AG20443 (cell line): ENCODE measurements at regions not wholly inside any gene's neighbourhood (a gene's known extent, or its start where the extent isn't known, plus 50 kb on each side); places are given as distances from the start of the nearest gene placed in this dataset.
A peak's percentile ranks its signal among the peaks of the same experiment; 100 is the strongest.

Experiments
- DNase-seq: peaks from one replicate; pipeline ENCODE4 v3.0.0; 2012; ENCODE audit warnings: low spot score, mixed read lengths

DNA sequence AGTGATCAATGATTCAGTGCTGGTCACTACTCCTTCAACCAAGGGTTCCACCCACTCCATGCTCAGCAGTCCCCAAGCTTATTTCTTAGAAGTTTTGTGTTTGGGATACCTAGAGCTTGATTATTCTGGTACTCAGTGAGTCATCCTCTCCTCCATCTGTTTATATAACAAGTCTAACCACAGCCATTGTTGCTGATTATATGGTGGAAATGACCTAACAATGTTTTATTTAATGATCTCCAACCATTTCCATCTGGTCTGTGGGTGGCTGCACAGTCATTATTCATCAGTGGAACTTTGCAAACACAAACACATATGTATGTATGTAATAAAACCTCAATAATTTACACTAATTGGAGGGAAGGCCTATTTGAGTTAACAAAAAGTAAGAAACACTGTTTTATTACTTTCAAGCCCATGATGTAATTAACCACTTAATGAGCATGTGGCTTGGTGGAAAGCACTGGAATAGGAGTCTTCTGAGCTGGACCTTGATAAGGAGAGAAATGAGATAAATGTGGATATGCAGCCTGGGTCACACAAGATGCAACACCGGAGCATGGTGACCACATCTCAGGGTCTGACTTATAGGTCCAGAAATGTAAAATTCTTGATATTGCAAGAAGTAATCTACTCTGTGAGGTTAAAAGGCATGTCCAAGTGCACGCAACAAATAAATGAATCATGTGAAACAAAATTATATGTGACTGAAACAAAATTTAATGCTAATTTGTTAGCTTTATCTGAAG is 99.0 kb upstream of the WLS start:
- peak; percentile 72 for DNase-seq

- DNase-seq: no peak
Observed at GRCh38 chr1:68330391-68330790, 98.1 kb upstream of the WLS start.

DNA sequence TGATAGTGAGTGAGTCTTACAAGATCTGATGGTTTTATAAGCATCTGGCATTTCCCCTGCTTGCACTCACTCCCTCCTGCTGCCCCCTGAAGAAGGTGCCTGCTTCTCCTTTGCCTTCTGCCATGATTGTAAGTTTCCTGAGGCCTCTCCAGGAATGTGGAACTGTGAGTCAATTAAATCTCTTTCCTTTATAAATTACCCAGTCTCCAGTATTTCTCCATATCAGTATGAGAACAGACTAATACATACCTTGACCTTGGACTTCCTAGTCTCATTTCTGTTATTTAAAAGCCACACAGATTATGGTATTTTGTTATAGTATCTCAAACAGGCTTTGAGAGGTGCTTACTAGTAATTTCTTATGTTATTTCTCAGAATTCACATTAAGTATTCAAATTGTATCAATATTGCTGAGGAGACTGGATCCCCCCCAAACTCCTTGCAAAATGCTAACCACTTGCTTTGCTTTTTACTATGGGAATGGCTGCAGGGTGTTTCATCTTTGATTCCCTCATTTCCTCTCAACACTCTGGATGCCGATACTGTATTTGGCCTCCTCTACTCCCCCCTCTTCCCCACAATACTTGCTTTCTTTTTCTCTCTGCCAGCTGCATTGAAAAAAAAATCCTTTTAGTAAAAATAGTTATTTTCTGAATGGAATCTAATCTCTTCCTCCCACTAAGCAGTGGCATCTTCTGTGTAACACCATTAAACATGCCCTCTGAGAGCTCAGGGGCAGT is 96.9 kb upstream of the WLS start:
- DNase-seq: no peak

- DNase-seq: peak; percentile 43
Observed at GRCh38 chr1:68328490-68328889, 96.2 kb upstream of the WLS start.

DNA sequence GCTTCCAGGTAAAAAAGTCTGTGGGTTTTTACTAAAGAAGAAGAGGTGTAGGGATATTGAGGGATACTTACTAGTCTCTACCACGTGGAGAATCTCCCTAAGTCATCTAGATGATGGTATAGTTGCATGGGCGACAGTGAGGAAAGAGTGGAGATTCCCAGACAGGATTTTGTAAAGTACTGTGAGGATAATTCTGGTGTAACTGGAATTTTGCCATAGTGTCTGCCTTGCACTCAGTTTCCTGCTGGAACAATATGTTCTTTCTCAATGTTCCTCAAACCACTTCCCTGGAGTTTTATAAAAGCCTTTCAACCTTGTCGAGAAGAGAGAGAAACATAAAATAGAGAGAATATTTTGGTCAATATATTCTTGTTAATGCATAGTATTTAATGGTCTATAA is 95.1 kb upstream of the WLS start:
- no peak for DNase-seq

DNA sequence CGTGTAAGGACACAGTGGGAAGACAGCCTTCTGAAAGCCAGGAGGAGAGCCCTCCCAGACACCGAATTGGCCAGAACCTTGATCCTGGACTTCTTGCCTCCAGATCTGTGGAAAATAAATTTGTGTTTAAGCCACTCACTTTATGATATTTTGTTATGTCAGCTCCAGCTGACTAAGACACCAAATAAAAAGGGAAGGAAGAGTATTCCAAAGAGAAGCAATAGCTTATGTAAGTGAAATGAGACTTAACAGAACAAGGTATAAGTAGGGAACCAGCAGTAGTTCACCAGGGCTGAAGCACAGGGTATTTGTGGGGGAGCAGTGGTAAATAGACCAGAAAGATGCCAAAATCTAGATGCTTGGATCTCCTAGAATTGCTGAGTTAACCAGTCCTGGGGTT is 94.2 kb upstream of the WLS start:
- DNase-seq: no peak

DNA sequence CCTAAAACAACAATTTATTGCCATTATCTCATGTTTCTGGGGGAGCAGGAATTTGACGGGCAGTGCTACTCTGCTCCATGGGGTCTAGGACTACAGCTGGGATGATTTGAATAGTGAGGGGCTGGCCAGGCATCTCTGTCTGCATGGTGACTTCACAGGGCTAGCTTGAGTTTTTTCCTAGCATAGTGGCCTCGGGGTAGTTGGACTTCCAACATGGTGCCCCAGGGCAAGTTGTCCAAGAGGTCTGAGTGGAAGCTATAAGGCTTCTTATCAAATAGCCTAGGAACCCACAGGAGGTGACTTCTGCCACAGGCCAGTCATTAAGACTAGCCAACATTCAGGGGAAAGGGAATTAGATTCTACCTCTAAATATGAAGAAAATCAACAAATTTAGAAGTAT is 92.0 kb upstream of the WLS start:
- no peak for DNase-seq

GRCh38 chr1:68322837-68323687 is 90.7 kb upstream of the WLS start:
- DNase-seq: peak; percentile 78

GRCh38 chr1:68322096-68322495 is 89.8 kb upstream of the WLS start:
- DNase-seq: no peak

DNA sequence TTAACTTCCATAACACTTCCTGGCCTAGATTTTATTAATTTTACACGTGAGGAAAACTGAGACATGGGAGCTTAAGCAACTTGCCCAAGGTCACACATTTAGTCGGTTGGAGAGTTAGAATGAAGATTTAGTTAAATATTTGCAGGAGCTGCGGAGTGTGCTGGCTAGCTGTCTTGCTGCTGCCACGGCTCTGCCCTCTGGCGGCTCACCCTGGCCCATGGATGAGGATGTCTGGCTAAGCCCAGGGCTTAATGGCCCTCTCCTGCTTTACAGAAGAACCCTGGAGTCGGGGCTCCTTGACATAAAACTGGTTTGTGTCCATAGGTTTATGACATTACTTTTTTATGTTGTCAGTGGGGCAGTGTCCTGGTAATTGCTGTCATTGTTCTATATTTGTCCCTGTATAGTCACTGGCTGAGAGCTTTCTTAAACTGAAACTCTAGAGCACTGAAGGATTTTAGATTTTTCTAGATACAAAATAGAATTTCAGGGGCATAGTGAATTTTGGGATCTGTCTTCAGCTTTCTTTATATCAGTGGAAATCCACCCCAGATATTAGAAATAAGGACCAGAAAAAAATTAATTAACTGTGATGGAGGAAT is 88.9 kb upstream of the WLS start:
- peak; percentile 80 for DNase-seq

- no peak for DNase-seq
Observed at GRCh38 chr1:68320349-68320748, 88.0 kb upstream of the WLS start.

DNA sequence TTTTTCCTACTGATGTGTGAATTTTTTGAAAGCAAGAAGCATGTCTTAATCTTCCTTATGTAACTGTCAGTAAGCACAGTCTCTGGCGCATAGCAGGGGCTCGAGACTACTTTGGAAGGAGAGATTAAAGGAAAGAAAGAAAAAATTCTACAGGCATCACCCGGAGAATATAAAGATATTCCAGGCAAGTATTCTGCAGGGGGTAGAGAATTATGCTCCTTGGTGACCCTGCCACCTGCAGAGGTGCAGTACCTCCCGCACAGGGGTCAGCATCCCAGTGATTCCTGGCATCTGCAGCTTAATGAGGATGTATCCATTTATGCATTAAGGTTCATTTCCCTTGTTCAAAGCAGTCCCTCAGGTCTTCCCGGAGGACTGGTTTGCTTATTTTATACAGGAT is 87.6 kb upstream of the WLS start:
- DNase-seq: no peak

DNA sequence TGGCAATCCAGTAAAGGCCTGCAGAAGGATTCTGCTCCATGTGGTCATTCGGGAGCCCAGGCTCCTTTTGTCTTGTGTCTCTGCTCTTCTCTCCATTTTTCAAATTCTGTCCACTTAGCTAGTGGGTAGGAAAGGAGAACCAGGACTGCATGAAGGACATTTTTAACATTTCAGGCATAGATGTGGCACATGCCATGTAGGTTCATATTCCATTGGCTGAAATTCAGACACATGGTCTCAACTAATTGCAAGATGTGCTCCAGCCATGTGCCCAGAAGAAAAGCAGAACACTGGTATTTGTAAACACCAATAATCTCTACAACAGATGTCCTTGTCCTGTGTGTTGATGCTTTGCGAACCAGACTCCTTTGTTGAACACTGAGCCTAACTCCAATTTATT is 85.2 kb upstream of the WLS start:
- no peak for DNase-seq

DNA sequence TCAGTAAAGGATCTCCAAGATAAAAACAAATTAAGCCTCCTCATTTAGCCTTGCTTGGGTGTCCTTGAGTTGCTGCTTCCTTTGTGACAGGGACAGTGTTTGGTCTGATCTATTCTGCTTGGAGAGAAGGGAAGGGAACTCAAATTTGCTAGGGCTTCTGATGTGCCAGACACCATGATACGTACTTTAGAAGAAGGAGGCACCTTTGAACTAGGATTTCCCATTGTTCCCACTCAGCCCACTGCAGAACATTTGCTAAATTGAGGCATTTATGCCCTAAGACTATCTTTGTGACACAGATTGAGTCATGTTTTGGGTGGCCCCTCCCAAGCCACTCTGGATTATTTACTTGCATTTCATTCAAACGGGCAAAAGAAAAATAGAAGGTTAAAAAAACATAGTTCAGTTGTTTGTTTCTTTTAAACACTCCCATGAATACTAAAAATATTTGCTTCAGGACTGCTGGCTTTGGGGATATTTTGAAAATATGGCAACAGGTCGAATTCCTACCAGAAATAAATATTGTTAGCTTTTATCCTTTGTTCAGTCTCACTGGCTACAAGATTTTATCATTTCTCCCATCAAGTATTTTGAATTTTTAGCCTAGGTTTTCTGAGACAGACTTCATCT is 81.9 kb upstream of the WLS start:
- no peak for DNase-seq

- DNase-seq: no peak
Observed at GRCh38 chr1:68313735-68314134, 81.4 kb upstream of the WLS start.

GRCh38 chr1:68308034-68308433 is 75.7 kb upstream of the WLS start:
- no peak for DNase-seq

DNA sequence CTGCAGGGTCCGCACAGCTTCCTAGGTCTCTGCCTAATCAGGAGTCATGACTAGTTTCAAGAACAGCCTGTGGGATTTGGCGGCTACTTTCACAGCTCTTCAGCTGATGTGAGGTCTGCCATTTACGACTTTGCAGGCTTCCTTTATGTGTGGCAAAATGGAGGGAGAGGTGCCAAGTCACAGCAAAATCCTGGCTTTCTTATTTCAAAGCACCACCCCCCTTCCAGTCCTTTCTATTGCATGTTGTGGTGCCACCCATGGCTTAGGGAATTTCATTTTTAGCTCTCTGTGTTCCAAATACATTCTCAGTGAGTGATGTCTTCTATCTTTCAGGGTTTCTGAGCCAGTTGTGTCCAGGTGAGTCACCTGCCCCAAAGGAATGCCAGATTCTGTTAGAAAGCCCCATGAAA is 75.1 kb upstream of the WLS start:
- DNase-seq: no peak

- no peak for DNase-seq
Observed at GRCh38 chr1:68301471-68302001, 69.2 kb upstream of the WLS start.

GRCh38 chr1:68294367-68295066 is 62.2 kb upstream of the WLS start:
- DNase-seq: no peak

- DNase-seq: no peak
Observed at GRCh38 chr1:68293609-68294366, 61.5 kb upstream of the WLS start.
